SH-SY5Y (cell line): ENCODE measurements at regions not wholly inside any gene's neighbourhood (a gene's known extent, or its start where the extent isn't known, plus 50 kb on each side); places are given as distances from the start of the nearest gene placed in this dataset.

Experiments
- GATA2 ChIP-seq: IDR thresholded peaks from 2 replicates; pipeline ENCODE4 v1.6.1; 2011; ENCODE audit warnings: mild to moderate bottlenecking, low read depth, low read length
- GATA3 ChIP-seq: IDR thresholded peaks from 2 replicates; pipeline ENCODE4 v1.6.1; 2011; ENCODE audit warnings: low read depth, mild to moderate bottlenecking, low read length, moderate library complexity

DNA sequence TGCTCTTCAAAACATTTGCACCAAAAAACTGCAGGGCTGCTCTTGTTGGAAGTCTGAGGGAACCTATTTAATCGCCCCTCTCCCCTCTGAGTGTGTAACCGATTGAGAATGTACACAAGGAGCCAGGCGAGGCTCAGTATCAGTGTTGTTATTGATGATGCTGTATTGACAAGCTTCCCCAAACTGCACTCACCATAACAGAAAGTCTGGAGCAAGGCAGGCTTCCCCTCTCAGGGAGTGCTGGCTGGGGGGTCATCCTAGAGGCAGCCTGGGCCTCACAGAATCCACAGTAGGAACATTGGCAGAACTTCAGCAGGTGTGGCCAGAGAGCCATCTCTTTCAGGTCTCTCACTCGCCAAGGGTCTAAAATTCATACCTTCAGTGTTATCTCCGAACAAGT, 58.1 kb upstream of the TUNAR start:
- no peak for TF ChIP-seq GATA2
- TF ChIP-seq GATA3, result no peak
